ENCODE measurements at regions not wholly inside any gene's neighbourhood (a gene's known extent, or its start where the extent isn't known, plus 50 kb on each side); places are given as distances from the start of the nearest gene placed in this dataset.
"Not testable (repeated sequence)": the region's sequence is repeated elsewhere in the genome, so short reads cannot be mapped to it uniquely, and the experiment has no call there.

- not testable (repeated sequence) for DNase-seq (ENCODE audit: low read depth)
Measured at GRCh38 chr21:6556516-6556915, 3964.9 kb upstream of the TPTE start.

DNA sequence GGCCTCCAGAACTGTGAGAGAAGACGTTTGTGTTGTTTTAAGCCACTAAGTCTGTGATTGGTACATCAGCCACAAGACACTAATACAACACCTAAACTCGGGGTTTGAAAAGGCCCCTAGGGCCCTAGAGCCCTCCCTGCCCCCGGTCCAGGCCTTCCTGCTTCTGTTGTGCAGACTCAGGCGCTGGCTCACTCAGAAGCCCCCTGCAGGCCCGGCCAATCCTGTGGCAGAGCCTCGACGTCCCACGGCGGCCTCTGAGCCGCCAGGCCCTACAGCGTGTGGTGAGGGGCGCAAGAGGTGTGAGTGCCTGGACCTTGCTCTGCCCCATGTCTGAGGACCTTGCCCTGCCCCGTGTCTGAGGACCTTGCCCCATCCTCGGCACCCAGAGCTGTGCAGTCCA lies 3964.0 kb upstream of the TPTE start:
- not testable (repeated sequence) for DNase-seq (ENCODE audit: low read depth)

- DNase-seq (ENCODE audit: low read depth) = not testable (repeated sequence)
Measured at GRCh38 chr21:6561168-6561567, 3960.2 kb upstream of the TPTE start.

- DNase-seq (ENCODE audit: low read depth) = not testable (repeated sequence)
Measured at GRCh38 chr21:6561578-6561977, 3959.8 kb upstream of the TPTE start.

DNA sequence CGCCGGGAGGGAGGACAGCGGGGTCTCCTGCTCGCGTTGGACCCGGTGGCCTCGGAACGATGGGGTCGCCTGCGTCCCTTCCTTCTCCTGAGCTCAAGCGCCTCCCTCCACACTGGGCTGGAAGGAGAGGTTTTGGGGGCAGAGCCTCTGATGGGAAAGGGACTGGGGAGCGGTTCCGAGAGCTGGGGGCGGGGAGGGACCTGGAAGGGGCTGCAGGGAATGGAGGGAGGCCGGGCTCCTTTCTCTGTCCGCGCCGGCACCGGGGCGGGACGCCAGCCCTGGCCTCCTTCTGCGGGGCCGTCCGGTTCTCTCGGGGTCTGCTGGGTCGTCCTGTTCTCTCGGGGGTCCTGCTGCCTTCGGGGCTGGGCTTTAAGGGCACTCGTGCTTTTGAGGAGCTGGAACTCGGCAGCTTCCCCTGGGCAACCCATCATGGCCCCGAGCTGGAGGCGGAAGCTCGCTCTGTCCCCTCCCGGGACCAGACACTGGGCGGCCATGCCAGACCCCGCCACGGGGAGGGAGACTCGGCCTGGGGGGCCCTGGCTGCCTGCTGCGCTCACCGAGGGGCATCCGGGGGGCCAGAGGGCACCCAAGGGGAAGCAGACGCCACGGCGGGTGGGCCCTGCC lies 3956.7 kb upstream of the TPTE start:
- not testable (repeated sequence) for DNase-seq (ENCODE audit: low read depth)

DNA sequence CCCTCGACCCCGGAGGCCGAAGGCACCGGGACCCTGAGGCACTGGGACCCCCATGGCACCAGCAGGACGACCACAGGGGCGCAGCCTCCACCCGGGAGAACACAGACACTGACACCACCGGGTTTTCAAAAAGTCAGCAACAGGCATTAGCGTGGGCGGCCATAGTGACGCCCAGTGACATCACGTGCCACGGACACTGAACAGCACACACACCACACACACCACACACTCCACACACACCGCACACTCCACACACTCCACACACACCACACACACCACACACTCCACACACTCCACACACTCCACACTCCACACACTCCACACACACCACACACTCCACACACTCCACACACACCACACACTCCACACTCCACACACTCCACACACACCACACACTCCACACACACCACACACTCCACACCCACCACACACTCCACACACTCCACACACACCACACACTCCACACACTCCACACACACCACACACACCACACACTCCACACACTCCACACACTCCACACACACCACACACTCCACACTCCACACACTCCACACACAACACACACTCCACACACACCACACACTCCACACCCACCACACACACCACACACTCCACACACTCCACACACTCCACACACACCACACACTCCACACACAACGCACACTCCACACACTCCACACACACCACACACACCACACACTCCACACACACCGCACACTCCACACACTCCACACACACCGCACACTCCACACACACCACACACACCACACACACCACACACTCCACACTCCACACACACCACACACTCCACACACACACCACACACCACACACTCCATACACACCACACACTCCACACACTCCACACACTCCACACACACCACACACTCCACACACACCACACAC lies 3955.9 kb upstream of the TPTE start:
- DNase-seq (ENCODE audit: low read depth) = peak; percentile 5

DNA sequence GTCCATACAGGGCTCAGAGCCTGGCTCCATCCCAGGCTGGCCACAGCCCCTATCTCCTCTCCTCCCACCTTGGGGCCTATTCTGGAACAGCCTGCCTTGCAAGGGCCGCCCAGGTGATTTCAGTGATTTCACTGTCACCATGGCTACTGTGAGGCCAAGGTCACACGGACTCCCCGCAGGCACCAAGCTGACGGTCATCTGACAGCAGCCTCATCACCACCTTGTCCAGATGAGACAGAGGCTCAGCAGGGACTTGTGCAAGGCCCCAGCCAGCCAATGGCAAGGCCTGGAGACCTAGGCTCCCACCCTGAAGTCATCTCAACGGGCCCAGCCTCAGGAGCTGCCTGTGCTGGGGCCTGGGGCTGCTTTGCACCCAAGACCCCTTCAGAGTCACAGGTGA lies 3953.8 kb upstream of the TPTE start:
- DNase-seq (ENCODE audit: low read depth) = not testable (repeated sequence)

DNA sequence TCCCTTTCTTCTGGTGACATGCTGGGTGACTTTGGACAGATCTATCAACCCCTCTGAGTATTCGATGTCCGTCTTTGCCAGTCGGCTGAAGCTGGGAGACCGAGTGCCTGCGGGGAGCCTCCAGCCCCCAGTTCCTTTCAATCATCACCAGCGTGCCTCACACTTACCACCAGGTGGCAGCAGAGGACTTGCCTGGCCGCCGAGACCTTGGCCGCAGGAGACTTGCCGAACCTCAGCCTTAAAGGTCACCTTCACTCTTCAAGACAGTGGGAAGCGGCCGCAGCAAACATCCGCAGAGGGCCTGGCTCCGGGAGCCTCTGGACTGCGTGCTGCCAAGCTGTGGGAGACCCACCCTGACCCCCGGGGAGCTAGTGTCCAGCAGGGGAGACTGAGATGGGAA lies 3952.2 kb upstream of the TPTE start:
- DNase-seq (ENCODE audit: low read depth) = not testable (repeated sequence)

DNA sequence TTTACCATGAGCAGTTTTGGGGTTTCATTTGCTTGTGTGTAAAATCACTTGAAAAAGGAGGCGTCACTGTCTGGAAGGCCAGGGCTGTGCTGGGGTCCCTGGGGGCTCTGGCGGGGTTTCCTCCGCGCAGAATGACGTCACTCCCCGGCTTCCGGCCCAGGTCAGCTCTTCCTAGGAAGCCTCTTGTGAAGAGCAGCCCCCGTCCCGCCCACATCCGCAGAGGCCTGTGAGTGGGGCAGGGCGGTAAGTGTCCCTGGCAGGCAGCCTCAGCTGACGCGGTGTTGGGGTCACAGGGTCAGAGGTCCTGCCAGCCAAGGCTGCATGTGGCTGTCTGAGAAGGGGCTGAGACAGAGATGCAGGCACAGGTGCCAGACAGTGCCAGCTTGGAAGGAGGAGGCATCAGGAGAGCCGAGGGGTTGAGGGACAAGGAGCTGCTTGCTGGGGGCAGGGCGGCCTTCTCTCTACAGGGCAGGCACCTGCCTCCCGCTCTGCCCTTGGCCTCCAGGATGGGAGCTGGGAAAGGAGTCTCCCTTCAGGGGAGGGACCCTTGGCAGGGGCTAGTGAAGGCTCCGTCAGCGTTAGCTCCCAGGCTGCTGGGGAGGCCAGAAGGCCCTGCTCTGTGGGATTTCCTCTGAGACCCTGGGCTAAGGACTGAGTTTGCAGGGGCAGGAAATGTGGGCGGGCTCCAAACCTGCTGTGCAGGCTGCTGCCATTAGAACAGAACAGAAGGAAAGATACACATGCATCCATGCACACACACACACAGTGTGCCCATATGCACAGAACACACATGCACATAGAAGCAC lies 3951.6 kb upstream of the TPTE start:
- DNase-seq (ENCODE audit: low read depth) = not testable (repeated sequence)

GRCh38 chr21:6570700-6571368 lies 3950.5 kb upstream of the TPTE start:
- DNase-seq (ENCODE audit: low read depth) = not testable (repeated sequence)

DNA sequence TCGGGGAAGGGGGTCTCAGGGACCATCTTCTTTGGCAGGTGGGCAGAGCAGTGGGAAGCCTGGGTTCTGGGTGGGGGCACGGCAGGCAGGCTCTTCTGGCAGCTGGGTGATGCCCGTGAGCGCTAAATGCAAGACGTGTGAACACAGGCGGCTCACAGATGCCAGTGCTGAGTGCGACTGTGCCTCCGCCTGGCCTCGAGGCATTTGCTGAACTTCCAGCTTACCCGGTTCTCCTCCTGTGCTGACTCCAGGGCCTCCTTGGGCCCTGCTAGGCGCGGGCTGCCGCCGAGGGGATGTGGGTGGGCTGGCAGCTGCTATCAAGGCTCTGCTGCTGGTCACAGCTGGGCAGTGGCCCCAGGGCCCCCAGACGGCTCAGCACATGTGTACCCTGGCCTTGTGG lies 3947.8 kb upstream of the TPTE start:
- not testable (repeated sequence) for DNase-seq (ENCODE audit: low read depth)

DNA sequence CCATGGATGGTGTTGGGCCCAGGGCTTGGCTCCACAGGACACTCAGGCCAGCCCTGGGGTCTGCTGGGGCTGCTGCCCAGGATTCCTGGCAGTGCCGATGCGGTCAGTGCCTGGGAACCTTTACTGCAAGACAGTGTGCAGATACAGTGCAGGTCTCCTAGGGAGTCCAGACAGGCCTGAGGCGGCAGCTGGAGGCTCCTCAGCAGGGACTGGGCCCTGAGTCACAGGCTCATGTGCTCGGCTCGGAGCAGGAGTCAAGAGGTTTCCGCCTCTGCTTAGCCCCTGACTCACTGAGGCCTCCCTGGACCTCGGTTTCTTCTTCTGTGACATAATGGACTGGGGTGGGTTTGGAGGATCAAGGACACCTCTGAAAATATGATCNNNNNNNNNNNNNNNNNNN lies 3941.6 kb upstream of the TPTE start:
- not testable (repeated sequence) for DNase-seq (ENCODE audit: low read depth)

All from CMK (cell line).